NCI-H1105 treated with DMSO at 0.1 percent for 48 hours (cell line): ENCODE measurements at regions not wholly inside any gene's neighbourhood (a gene's known extent, or its start where the extent isn't known, plus 50 kb on each side); places are given as distances from the start of the nearest gene placed in this dataset.

Source experiments
- DNase-seq: peaks from one replicate; lab custom pipeline; 2025; lab: John Stamatoyannopoulos, UW

GRCh38 chr1:96996001-96996400 lies 274.4 kb downstream of the PTBP2 start:
- DNase-seq, result no peak

DNA sequence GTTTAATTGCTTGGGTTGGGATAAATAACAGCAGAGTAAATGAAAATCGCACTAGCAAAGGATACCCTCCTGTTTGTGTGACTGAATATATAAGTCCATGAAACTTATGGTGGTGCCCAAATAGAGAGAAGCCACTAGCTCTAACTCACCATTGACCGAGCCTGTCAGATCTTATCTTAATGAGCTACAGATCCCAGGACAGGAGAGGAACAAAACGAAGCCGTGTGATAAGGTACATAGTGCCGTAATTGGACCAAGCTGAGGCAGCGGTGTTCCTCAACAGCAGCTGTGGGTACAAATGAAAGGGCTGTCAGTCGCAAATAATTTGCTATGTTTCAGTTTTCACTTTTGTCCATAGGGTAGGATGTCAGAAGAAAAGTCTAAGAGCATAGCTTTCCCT lies 276.1 kb downstream of the PTBP2 start:
- no peak for DNase-seq

GRCh38 chr1:96998466-96998865 lies 276.9 kb downstream of the PTBP2 start:
- no peak for DNase-seq

GRCh38 chr1:96999191-96999590 lies 277.6 kb downstream of the PTBP2 start:
- no peak for DNase-seq

GRCh38 chr1:97004054-97004453 lies 282.5 kb downstream of the PTBP2 start:
- no peak for DNase-seq

DNA sequence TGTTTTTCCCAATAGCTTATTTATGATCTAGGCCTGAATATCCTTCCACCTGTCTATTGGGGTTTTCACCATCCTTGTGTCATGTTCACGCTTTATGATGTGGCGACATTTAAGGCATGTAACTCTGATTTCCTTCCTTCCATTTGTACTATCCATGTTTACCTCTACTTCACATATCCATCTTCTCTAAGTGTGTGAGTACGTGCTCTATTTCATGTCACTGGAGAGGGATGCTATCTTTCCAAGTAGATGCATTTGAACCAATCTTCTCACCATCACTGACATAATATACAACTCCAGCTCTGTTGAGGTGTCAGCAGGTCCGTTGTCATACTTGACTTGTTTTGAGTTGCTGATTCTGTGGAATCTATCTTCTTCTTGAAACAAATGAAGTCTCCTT lies 283.2 kb downstream of the PTBP2 start:
- no peak for DNase-seq

GRCh38 chr1:97006044-97006661 lies 284.6 kb downstream of the PTBP2 start:
- DNase-seq, result peak; percentile 39

GRCh38 chr1:97007840-97008604 lies 286.4 kb downstream of the PTBP2 start:
- DNase-seq, result no peak

DNA sequence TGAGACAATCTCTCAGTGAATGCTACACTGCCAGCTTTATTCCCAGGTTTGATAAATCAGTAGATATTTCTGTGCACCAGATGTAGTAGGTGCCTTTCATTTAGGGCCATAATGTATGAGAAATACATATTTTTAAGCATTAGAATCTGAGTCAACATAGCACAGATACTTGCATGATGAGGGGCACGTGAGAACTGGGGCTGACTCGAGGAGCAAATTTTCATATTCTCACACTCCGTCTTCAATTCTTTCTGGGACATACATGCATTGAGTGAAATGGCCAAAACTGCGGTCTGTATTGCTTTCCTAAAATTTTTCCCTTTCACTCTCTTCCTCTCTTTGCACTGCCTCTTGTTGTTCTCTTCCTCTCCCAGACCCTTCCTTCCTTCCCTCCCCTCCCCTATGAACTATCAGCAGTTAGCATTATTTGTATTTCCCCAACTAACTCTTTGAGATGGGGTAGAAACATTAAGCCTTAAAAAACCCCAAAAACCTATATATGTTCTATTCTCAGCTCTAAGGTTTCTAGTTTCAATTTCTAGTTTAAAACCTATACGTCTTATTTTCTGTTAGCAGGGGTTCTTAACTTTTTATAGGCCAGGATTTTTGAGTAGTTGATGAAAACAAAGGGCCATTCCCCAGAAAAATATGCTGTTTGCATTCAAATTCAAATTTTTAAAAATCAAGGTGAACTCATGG lies 289.1 kb downstream of the PTBP2 start:
- DNase-seq, result no peak

- no peak for DNase-seq
Observed at GRCh38 chr1:97013136-97013535, 291.6 kb downstream of the PTBP2 start.

DNA sequence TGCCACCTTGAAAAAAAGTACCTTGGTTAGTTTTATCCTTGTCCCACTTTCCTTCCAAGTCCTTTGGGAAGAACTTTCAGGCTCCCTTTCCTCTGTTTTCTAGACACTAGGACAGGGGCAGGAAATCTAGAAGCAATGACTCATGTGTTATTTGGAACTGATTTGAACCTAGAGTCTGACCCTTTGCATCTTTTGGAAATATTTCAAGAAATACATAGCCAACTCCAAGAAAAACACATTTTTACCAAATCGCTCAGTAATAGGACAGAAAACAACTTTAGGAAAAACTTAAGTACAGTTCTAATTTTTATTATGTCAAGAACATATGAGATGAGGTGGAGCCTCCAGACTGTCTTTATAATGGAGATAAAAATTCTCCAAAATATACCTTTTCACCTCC lies 292.4 kb downstream of the PTBP2 start:
- no peak for DNase-seq

DNA sequence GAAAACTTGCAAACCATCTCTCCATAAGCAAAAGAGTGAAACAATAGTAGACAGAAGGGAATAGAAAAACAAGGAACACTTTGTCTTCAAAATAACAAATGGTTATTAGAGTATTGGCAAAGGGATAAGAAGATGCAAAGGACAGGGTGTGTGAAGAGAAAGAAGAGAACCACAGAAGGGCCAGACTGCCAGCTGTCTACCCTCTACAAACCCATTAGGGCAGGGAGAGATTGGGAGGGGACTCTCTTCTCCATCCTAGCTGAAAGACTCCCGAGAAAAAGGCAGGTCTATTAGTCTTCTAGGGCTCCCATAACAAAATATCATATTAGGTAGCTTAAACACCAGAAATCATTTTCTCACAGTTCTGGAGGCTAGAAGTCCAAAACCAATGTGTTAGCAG lies 292.8 kb downstream of the PTBP2 start:
- DNase-seq, result no peak

- no peak for DNase-seq
Observed at GRCh38 chr1:97017895-97018294, 296.3 kb downstream of the PTBP2 start.
